Stimulated activated CD8-positive, alpha-beta memory T cell treated with anti-CD3 and anti-CD28 coated beads, Interleukin-2, amount 100 ng/mL, for 1 hour (primary cell): ENCODE measurements at regions not wholly inside any gene's neighbourhood (a gene's known extent, or its start where the extent isn't known, plus 50 kb on each side); places are given as distances from the start of the nearest gene placed in this dataset.

Source experiments
- DNase-seq, 2 donors: peaks; one replicate each; pipeline ENCODE4 v3.0.0-alpha.2; 2020; ENCODE audit warnings: low read depth in 2 of 2

GRCh38 chr16:77662246-77662645 is 60.1 kb upstream of the NUDT7 start:
- no peak for DNase-seq

GRCh38 chr16:77663711-77664110 is 58.6 kb upstream of the NUDT7 start:
- DNase-seq: no peak

- DNase-seq: no peak
Measured at GRCh38 chr16:77666771-77667170, 55.5 kb upstream of the NUDT7 start.

- no peak for DNase-seq
Measured at GRCh38 chr16:77668201-77668600, 54.1 kb upstream of the NUDT7 start.

GRCh38 chr16:77669057-77669456 is 53.3 kb upstream of the NUDT7 start:
- DNase-seq: no peak
